Tibial nerve (tissue), 3 donors: ENCODE measurements at regions not wholly inside any gene's neighbourhood (a gene's known extent, or its start where the extent isn't known, plus 50 kb on each side); places are given as distances from the start of the nearest gene placed in this dataset.

Experiments
- POLR2A ChIP-seq, 2 donors: fragments of 450-650 bp; IDR thresholded peaks; one replicate each; pipeline ENCODE4 v1.6.1; 2017; ENCODE audit warnings: antibody characterized with exemption in 2 of 2, mild to moderate bottlenecking in 2 of 2, moderate library complexity in 2 of 2
- TF ChIP-seq, protein P1 (sequence below), 5 experiments: fragments of 200-600 bp in 3 of 5; fragments of 450-650 bp in 2 of 5; sonication (generic) in 3 of 5; IDR thresholded peaks; one replicate each; pipeline ENCODE4 v1.5.1; 2016 to 2019; ENCODE audit warnings: antibody characterized with exemption in 5 of 5, mild to moderate bottlenecking in 3 of 5, moderate library complexity in 2 of 5

DNA sequence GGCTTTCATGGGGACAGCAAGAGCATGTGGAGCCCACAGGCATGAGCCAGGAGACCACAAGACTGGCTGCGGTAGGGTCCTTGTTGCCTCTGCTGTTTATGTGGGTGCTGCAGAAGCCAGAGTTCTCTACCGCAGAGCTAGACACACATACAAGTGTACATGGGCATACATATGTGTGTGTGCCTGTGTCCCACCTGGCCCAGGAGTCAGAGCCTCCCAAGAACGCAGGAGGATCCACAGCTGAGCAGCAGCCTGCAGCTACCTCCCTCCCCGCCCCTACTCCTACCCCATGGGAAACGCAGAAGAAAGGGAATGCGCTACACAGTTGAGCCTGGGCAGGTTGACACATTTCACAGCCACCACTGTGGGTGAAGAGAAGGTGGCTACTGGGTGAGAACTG, 438.1 kb upstream of the SMIM21 start:
- no peak for TF ChIP-seq POLR2A (IDR thresholded peaks at IDR 0.05)
- TF ChIP-seq, protein P1, sequence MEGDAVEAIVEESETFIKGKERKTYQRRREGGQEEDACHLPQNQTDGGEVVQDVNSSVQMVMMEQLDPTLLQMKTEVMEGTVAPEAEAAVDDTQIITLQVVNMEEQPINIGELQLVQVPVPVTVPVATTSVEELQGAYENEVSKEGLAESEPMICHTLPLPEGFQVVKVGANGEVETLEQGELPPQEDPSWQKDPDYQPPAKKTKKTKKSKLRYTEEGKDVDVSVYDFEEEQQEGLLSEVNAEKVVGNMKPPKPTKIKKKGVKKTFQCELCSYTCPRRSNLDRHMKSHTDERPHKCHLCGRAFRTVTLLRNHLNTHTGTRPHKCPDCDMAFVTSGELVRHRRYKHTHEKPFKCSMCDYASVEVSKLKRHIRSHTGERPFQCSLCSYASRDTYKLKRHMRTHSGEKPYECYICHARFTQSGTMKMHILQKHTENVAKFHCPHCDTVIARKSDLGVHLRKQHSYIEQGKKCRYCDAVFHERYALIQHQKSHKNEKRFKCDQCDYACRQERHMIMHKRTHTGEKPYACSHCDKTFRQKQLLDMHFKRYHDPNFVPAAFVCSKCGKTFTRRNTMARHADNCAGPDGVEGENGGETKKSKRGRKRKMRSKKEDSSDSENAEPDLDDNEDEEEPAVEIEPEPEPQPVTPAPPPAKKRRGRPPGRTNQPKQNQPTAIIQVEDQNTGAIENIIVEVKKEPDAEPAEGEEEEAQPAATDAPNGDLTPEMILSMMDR (IDR thresholded peaks at IDR 0.05), result no peak
